Stimulated activated naive CD8-positive, alpha-beta T cell treated with anti-CD3 and anti-CD28 coated beads, Interleukin-15, amount 100 ng/mL, for 72 hours (primary cell): ENCODE measurements at regions not wholly inside any gene's neighbourhood (a gene's known extent, or its start where the extent isn't known, plus 50 kb on each side); places are given as distances from the start of the nearest gene placed in this dataset.

Experiments used
- ATAC-seq: fragments of 150-1000 bp; cut with Tn5 transposase; 2 replicates; pipeline ENCODE4 v1.10.0; 2021; ENCODE audit warnings: mild to moderate bottlenecking, moderate library complexity
- DNase-seq, 2 donors: peaks; one replicate each; pipeline ENCODE4 v3.0.0; 2021 to 2022
- H3K27ac Mint-ChIP-seq, 2 donors: one replicate each; pipeline ENCODE4 v1.8.0; 2022; ENCODE audit warnings: mild to moderate bottlenecking in 2 of 2, mixed read lengths in 2 of 2, moderate library complexity in 2 of 2
- H3K27me3 Mint-ChIP-seq: one replicate; pipeline ENCODE4 v1.8.0; 2022; ENCODE audit warnings: mixed read lengths
- H3K4me1 Mint-ChIP-seq: one replicate; pipeline ENCODE4 v1.8.0; 2022; ENCODE audit warnings: mild to moderate bottlenecking, mixed read lengths
- H3K4me3 Mint-ChIP-seq, 2 donors: one replicate each; pipeline ENCODE4 v1.8.0; 2022; ENCODE audit warnings: mild to moderate bottlenecking in 2 of 2, mixed read lengths in 2 of 2, moderate library complexity in 1 of 2
- H3K9me3 Mint-ChIP-seq, 2 donors: one replicate each; pipeline ENCODE4 v1.8.0; 2022; ENCODE audit warnings: mixed read lengths in 2 of 2

DNA sequence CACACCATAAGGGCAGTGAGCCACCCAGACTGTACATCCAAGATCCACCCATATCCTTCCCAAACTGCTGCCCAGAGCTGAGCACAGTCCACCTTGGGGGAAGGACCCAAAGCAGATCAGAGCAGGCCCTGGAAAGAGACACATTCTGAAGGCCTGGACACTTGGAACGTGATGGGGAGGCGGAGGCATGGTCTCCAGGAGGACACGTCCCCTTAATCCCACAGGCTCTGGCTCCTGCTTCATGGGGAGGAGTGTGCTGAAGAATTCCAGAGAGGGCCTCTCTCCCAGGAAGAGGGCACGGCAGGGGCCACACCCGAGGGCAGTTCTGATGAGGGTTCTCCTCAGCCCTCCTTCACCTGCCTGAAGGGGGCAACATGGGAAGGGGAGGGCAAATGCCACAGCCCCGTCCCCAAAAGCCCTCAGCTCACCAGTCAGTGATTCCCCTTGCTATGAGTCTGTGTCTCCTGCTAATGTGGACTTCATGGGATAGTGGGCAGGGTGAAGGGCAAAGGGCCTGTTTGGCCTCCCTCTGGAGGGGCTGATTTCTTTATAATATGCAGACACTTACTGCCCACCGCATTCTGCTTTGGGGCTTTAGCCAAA is 276.8 kb downstream of the ENC1 start:
- no peak for ATAC-seq
- H3K27ac Mint-ChIP-seq = no peak overlapping the region
- H3K4me1 Mint-ChIP-seq = no peaks in the 10 kb centered on the region
- no peak overlapping the region for H3K4me3 Mint-ChIP-seq
- no peaks in the 10 kb centered on the region for H3K27me3 Mint-ChIP-seq
- no peak for DNase-seq
- no peaks in the 10 kb centered on the region for H3K9me3 Mint-ChIP-seq

DNA sequence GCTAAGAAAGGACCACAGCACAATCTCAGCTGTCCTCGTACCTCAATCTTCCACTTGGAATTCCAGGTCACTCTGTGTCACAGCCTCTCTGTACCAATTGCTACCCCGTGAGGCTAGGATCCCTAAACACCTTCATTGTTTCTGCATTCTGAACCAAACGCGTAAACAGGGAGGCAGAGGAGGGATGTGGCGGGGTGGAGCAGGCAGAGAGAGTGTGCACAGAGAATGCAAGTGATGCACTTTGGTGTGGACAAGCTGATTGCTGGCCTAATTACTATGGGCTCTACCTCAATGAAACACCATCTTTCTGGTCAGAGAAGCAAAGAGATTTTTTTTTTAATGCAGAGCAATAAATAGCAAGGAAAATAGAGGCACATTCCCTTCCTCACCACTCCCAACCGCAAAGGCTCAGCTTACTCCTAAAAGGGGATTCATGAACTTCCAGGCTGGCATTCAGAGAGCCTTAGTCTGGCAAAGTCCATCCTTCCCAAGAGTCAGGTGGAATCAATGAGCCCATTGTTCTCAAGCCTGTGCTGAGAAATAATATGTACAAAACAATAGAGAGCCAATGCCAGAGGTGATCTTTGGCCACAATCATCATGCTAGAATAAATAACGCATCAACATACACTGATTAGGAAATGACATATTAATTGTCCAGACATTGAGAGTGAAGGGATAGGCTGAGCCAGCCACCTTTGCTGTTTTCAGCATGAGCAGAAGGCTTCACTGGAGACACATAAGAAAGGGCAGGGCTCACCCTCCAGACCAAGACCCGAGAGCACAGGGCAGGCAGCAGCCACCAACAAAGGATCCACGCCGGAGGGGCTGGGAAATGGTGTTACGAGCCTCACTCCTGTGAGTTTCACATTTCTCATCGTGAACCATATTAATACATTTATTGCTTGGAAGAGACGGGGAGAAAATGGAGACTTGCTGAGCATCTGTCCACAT is 278.8 kb downstream of the ENC1 start:
- Mint-ChIP-seq H3K27me3 (no peaks in the 10 kb centered on the region), H3K9me3 (no peaks in the 10 kb centered on the region), H3K4me3 (no peak overlapping the region), H3K4me1 (no peaks in the 10 kb centered on the region), H3K27ac (no peak overlapping the region)
- DNase-seq = no peak
- no peak for ATAC-seq

DNA sequence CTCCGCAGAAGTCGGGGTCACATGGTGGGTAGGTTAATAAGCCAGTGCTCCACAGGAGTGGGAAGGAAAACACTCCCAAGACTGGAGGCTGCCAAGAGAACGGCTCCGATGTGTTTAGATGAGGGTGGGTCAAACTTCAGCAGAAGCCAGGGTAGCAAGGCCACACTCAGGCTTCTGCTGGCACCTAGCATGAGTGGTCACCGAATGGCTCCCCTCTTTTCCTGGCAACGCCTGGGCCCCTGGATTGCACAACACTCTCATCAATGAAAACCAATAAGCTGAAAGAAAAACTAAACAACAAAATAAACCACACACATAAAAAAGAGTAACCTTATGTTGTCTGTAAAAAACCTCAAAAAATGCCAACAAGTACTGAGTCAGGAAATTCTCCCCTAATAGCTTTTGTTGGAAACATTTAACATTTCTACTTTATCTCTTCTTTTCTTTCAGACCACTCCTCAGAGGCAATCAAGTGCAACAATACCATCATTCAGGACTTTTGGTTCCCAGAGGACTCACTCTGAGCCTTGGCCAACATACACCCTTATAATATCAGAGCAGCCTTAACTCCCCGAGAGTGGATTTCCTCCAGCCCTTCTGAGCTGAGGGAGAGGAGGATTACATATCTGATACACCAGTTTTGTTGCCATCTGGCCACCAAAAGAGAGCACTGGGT is 279.9 kb downstream of the ENC1 start:
- Mint-ChIP-seq H3K4me1 (no peaks in the 10 kb centered on the region), H3K4me3 (no peak overlapping the region), H3K27me3 (no peaks in the 10 kb centered on the region), H3K27ac (no peak overlapping the region), H3K9me3 (no peaks in the 10 kb centered on the region)
- DNase-seq = no peak
- no peak for ATAC-seq

DNA sequence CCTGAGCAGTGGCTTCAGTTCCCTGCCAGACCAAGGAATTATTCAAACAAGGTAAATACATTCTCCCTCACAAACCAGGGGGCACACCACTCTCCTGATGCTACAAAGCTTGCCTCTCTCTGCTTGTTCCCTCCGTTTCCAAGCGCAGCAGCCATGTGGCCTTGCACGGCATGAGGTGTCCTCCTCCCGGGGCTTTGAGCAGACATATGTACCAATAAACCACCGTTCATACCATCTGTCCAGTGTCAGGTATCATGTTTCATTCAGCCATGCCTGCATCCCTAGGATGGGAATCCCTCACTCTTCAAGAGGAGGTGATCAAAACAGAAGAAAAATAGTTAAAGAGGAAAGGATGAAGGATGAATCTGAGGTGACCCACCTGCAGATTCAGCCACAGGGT is 282.7 kb downstream of the ENC1 start:
- no peak overlapping the region for H3K4me3 Mint-ChIP-seq
- DNase-seq (no peak), ATAC-seq (no peak)
- H3K27me3 Mint-ChIP-seq = no peaks in the 10 kb centered on the region
- H3K4me1 Mint-ChIP-seq = no peaks in the 10 kb centered on the region
- no peak overlapping the region for H3K27ac Mint-ChIP-seq
- H3K9me3 Mint-ChIP-seq = no peaks in the 10 kb centered on the region

DNA sequence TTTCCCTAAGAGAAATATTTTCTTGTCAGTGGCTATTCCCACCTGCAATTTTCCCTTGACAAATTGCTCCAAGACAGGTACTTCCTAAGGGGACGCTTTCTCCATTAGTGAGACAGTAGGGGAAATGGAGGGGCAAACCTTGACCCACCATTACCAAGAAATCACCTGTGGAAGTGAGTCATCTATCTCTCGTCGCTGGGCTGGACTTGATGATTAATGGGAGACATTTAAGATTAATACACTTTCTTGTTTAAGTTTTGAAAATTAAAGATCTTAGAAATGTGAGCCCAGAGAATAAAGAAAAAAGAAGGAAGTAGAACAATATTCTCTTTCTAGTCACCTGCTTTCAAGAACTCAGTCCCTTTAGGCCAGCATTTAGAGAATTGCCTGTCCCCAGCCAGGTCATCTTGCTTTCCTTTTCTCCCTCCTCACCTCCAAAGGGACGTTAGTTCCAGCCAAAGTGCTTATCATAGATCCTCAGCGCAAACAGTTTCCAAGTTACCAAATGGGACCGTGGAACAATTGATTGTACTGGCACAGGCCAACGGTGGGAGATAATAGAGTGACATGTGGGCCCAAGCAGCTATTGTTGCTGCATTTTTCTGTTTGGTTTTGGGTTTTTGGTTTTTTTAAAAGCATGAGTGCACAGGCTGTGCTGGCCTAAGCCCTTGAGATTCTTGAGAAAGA is 284.4 kb downstream of the ENC1 start:
- Mint-ChIP-seq H3K9me3 (no peaks in the 10 kb centered on the region), H3K27ac (no peak overlapping the region), H3K4me3 (no peak overlapping the region), H3K4me1 (no peaks in the 10 kb centered on the region), H3K27me3 (no peaks in the 10 kb centered on the region)
- DNase-seq (no peak), ATAC-seq (no peak)

DNA sequence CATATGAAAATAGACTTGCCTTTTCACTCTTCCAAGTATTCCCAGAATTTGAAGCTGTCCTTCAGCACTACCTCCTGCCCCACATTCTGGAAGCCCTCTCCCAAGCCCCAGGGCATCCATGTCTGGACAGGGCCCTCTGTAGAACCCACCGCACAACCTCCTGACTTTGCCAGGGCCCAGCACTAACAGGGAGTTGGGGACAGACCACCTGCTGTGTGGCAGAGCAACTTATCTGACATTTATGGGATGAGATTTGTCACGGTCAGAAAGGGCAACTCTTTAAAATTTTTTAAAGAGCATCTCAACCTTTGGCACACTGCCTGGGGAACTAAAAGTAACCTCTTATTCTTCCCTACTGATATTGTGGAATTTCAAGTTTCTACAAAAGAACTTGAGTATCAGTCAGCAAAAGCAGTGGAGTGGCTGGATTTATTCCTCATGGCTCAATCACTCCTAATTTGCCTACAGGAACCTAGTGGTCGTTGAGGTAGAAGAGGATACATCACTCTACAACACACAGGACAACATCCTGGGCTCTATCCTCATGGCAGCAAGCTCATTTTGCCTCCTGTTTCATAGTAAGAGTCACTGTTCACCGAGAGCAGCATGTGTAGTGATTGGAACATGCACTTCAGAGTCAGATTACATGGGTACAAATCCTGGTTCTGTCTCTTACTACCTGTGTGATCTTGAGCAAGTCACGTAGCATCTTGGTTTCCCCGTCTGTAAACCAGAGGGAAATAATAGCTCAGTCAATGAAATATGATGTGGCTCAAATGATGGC is 285.3 kb downstream of the ENC1 start:
- Mint-ChIP-seq H3K27me3 (no peaks in the 10 kb centered on the region), H3K9me3 (no peaks in the 10 kb centered on the region), H3K27ac (no peak overlapping the region), H3K4me3 (no peak overlapping the region), H3K4me1 (no peaks in the 10 kb centered on the region)
- ATAC-seq (no peak), DNase-seq (no peak)

DNA sequence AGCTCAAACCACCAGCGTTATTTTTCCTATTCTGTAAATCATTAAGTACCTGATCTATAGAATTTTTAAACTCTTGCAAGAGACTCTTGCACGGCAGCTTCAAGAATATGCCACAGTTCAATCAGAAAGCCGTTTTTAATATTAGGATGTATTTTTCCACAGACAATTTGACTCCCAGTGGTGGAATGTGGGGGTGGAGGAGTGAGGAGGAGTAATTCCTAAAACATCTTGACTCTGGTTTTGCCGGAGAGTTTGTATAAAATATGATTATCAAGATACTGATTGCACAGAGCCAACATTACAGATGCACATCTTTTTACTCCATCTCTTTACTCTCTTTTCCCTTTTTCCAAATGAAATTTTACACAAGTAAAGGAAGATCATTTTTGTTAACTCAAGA is 288.3 kb downstream of the ENC1 start:
- DNase-seq (no peak), ATAC-seq (no peak)
- H3K27ac Mint-ChIP-seq = no peak overlapping the region
- no peak overlapping the region for H3K4me3 Mint-ChIP-seq
- no peaks in the 10 kb centered on the region for H3K27me3 Mint-ChIP-seq
- no peaks in the 10 kb centered on the region for H3K4me1 Mint-ChIP-seq
- no peaks in the 10 kb centered on the region for H3K9me3 Mint-ChIP-seq

DNA sequence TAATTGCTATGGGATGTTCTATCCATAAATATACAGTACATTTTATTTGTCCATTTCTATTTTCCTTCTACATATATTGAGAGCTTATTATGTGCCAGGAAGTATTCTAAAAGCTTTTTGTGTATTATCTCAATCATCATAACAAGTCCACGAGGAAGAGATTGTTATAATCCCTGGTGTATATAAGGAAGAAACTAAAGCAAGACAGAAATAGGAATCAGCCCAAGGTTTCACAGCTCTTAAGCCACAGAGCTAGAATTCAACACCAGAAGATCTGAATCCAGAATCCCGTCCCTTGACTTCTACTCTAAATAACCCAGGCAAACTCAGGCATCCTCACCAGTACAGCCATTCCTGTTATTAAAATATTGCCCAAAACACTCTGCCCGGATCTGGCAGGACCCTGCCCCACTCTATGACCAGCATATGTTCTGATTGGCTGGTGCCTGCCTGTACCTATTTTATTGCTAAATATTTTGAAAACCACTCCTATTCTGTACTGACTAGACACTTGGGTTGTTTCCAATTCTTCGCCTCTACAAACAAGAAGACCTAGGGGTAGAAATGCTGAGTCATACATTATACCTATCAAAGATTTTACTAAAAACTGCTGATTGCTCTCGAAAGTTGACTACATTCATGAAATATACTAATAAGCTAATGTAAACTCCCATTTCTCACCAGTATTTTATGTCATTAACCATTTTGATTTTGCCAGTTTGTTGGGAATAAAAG is 297.4 kb downstream of the ENC1 start:
- no peaks in the 10 kb centered on the region for H3K4me1 Mint-ChIP-seq
- ATAC-seq (no peak), DNase-seq (no peak)
- H3K27me3 Mint-ChIP-seq = peaks cover 30% of the 10 kb centered on the region
- H3K4me3 Mint-ChIP-seq = no peak overlapping the region
- no peaks in the 10 kb centered on the region for H3K9me3 Mint-ChIP-seq
- no peak overlapping the region for H3K27ac Mint-ChIP-seq

DNA sequence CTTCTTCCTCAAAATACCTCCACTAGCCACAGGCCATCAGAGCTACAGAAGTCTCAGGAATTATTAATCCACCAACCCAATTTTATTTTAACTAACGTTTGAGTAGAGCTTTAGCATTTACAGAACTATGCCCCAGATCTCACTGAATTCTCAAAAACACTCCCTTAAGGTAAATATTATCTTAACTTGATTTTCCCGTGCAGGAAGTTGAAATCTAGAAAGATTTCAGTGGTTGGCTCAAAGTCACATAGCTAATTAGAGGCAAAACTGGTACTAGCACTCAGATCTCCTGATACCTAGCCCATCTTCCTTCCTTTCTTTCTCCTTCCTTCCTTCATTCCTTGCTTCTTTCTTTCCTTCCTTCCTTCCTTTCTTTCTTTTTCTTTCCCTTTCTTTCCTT is 298.3 kb downstream of the ENC1 start:
- Mint-ChIP-seq H3K4me3 (no peak overlapping the region), H3K9me3 (no peaks in the 10 kb centered on the region), H3K4me1 (no peaks in the 10 kb centered on the region), H3K27me3 (peaks cover 40% of the 10 kb centered on the region), H3K27ac (peak overlapping the region in 1 of 2 donors; percentile 41)
- ATAC-seq (no peak), DNase-seq (no peak)

DNA sequence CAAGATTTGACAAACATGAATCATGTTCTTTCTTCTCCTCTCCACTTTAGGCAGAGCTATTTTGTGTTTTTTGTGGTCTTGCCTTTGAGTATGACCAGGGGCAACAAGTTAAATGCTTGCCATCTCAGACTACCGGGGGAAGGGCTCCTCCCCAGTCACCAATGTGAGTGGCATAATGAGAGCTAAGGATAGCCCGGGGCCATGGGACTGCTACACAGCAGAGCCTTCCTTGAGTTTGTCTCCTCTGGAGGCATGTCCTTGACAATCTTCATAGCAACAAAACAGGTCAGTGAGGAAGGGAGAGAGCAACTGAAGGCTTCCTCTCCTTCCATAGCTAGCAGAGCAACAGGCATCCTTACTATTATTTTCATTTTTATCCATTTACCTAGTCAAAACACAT is 299.3 kb downstream of the ENC1 start:
- Mint-ChIP-seq H3K27me3 (peaks cover 41% of the 10 kb centered on the region), H3K27ac (no peak overlapping the region), H3K4me1 (no peaks in the 10 kb centered on the region), H3K9me3 (no peaks in the 10 kb centered on the region), H3K4me3 (no peak overlapping the region)
- no peak for ATAC-seq
- DNase-seq = no peak

DNA sequence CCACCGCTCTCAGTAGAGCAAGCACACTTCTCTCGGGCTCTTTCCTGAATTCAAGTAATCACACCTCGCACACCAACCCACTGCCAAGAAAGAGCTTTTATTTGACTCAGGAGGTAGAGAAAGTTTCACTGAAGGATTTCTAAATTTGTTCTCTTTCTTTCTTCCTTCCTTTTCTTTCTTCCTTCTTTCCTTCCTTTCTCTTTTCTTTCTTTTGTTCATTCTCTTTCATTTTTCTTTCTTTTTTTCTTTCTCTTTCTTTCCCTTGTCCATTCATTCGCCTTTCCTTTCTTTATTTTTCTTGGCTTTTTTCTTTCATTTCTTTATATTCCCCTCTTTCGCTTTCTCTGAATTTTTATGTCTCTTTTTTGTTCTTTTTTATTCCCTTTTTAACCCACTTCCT is 300.1 kb downstream of the ENC1 start:
- H3K4me3 Mint-ChIP-seq = no peak overlapping the region
- H3K4me1 Mint-ChIP-seq = no peaks in the 10 kb centered on the region
- H3K27ac Mint-ChIP-seq = no peak overlapping the region
- no peak for ATAC-seq
- no peaks in the 10 kb centered on the region for H3K9me3 Mint-ChIP-seq
- H3K27me3 Mint-ChIP-seq = peaks cover 44% of the 10 kb centered on the region
- DNase-seq = no peak

DNA sequence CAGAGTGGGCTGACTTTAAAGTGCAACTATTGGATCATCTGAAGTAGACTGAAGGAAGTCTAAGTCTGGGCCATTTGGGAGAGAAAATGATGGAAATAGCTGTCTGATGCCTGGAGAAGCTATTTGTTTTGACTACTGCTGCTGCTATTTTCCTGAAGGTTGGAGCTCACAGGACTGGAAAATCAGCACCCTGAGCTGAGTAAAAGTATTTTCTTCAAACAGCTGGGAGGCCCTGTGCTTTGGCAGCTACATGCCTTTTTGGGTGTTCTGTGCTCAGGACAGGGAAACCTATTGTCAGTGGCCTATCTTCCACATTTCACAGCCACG is 302.6 kb downstream of the ENC1 start:
- no peaks in the 10 kb centered on the region for H3K4me1 Mint-ChIP-seq
- no peak for ATAC-seq
- no peak overlapping the region for H3K4me3 Mint-ChIP-seq
- H3K27me3 Mint-ChIP-seq = peaks cover 59% of the 10 kb centered on the region
- no peak for DNase-seq
- no peak overlapping the region for H3K27ac Mint-ChIP-seq
- no peaks in the 10 kb centered on the region for H3K9me3 Mint-ChIP-seq

DNA sequence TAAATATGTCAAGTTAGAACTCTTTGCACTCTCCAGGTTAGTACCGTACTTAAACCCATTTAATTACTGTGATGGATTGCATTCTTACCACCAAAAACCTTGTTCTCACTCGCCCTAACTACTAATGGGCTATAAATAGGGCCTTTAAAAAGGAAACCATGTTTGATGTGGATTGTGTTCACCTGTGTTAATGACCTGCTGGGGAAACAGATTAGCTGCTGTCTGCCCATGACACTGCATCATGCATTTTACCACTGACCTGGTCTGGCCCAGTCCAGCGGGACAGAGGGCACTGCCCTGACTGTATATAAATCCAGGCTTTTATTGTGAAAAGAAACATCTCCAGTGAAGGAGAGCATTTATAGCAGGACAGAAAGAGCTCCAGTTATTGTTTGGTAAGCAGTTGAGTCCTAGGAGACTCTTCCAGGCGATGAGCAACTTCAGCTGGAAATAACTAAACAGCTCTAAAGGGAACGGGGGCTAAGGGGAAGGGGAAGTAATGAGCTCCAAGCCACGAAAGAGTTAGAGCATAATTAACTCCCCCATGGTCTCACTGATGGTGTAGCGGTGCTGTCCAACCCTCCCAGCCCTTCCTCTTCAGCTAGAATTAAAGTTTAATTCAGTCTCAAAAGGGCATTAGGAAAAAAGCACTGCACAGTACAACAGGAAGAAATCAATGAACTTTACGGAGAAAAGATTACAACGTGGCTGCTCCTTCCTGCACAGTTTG is 303.1 kb downstream of the ENC1 start:
- Mint-ChIP-seq H3K4me3 (no peak overlapping the region), H3K27me3 (peaks cover 55% of the 10 kb centered on the region), H3K9me3 (no peaks in the 10 kb centered on the region), H3K27ac (no peak overlapping the region), H3K4me1 (no peaks in the 10 kb centered on the region)
- ATAC-seq (no peak), DNase-seq (no peak)

DNA sequence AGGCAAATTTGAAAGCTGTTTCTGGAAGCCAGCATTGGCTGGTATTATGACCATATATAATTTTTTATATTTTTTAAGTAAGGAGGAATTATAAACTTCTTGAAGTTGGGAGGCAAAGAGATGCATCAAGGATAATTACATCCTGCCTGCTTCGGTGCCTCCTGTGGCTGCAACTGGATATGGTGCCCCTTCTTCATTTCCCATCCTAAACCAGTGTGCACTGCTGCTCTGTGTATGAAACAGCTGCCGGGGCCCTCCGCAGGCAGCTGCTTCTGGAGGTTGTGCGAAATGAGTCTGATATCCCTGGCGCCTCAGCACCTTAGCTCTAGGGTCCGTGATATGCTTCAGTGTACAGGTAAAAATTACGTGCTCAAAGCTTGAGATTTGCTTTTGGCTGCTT is 304.2 kb downstream of the ENC1 start:
- no peaks in the 10 kb centered on the region for H3K4me1 Mint-ChIP-seq
- no peak overlapping the region for H3K27ac Mint-ChIP-seq
- ATAC-seq (no peak), DNase-seq (no peak)
- H3K9me3 Mint-ChIP-seq = no peaks in the 10 kb centered on the region
- no peak overlapping the region for H3K4me3 Mint-ChIP-seq
- H3K27me3 Mint-ChIP-seq = peaks cover 53% of the 10 kb centered on the region
